Endothelial cell of umbilical vein (primary cell): ENCODE measurements at regions not wholly inside any gene's neighbourhood (a gene's known extent, or its start where the extent isn't known, plus 50 kb on each side); places are given as distances from the start of the nearest gene placed in this dataset.

Source experiments
- CTCF ChIP-seq, 2 donors: IDR thresholded peaks; 1 replicate in 1 of 2; 2 replicates in 1 of 2; pipeline ENCODE4 v1.5.1; 2011; ENCODE audit warnings: low read length in 2 of 2, mild to moderate bottlenecking in 2 of 2, moderate library complexity in 2 of 2, control low read depth in 1 of 2, inconsistent platforms in 1 of 2, low read depth in 1 of 2; ENCODE audit not compliant: insufficient read depth in 1 of 2; ENCODE audit errors: extremely low read depth in 1 of 2
- EZH2 ChIP-seq: IDR thresholded peaks from 2 replicates; pipeline ENCODE4 v1.6.1; 2012; ENCODE audit warnings: borderline replicate concordance, low read depth, mild to moderate bottlenecking, moderate library complexity, low read length, inconsistent platforms; ENCODE audit not compliant: severe bottlenecking
- JUN ChIP-seq: IDR thresholded peaks from 2 replicates; pipeline ENCODE4 v1.6.1; 2011; ENCODE audit warnings: borderline replicate concordance, low read depth; ENCODE audit not compliant: insufficient read length, insufficient read depth
- MAX ChIP-seq: IDR thresholded peaks from 2 replicates; pipeline ENCODE4 v1.6.1; 2011; ENCODE audit not compliant: insufficient read depth, insufficient read length
- MYC ChIP-seq: IDR thresholded peaks from one replicate; pipeline ENCODE4 v1.6.1; 2011; ENCODE audit warnings: mild to moderate bottlenecking, low read depth, low read length
- POLR2A ChIP-seq: IDR thresholded peaks from 2 replicates; pipeline ENCODE4 v1.6.1; 2012; ENCODE audit warnings: low read depth, mild to moderate bottlenecking, control low read depth, low read length
- POLR2AphosphoS5 ChIP-seq: IDR thresholded peaks from 2 replicates; pipeline ENCODE4 v1.6.1; 2012; ENCODE audit warnings: low read depth, mild to moderate bottlenecking, control low read depth, low read length, moderate library complexity; ENCODE audit not compliant: insufficient read depth

- TF ChIP-seq POLR2A (no peak), JUN (no peak), CTCF (IDR thresholded peaks at IDR 0.05; ENCODE audit: extremely low read depth in 1 of 2, insufficient read depth in 1 of 2, low read depth in 1 of 2, low read length in 2 of 2) (no peak), MAX (no peak), POLR2AphosphoS5 (no peak), MYC (no peak), EZH2 (no peak)
Observed at GRCh38 chr11:26134053-26134452, 197.9 kb upstream of the ANO3 start.
